CD4-positive, CD25-positive, alpha-beta regulatory T cell (primary cell): ENCODE measurements at regions not wholly inside any gene's neighbourhood (a gene's known extent, or its start where the extent isn't known, plus 50 kb on each side); places are given as distances from the start of the nearest gene placed in this dataset.
"Not testable (repeated sequence)": the region's sequence is repeated elsewhere in the genome, so short reads cannot be mapped to it uniquely, and the experiment has no call there.

Source experiments
- ATAC-seq, 2 donors: fragments of 150-1000 bp; cut with Tn5 transposase; one replicate each; pipeline ENCODE4 v1.10.0; 2021; ENCODE audit warnings: low read depth in 2 of 2, moderate number of reproducible peaks in 2 of 2, moderate library complexity in 1 of 2
- DNase-seq, 3 donors: peaks; one replicate each; pipeline versions ENCODE4 v3.0.0 to v3.0.0-alpha.2; 2012 to 2022; ENCODE audit warnings: mixed read lengths in 1 of 3
- H3K27ac ChIP-seq: one replicate; pipeline ENCODE4 v1.7.0; 2013; ENCODE audit warnings: mild to moderate bottlenecking, low read length; ENCODE audit not compliant: insufficient read depth, poor library complexity, severe bottlenecking
- H3K27me3 ChIP-seq: one replicate; pipeline ENCODE4 v1.7.0; 2013; ENCODE audit warnings: low read length; ENCODE audit not compliant: control insufficient read depth, insufficient read depth
- H3K36me3 ChIP-seq: one replicate; pipeline ENCODE4 v1.7.0; 2013; ENCODE audit warnings: mild to moderate bottlenecking, low read length, moderate library complexity; ENCODE audit not compliant: control insufficient read depth, insufficient read depth
- H3K4me1 ChIP-seq: 2 replicates; pipeline ENCODE4 v1.7.0; 2013; ENCODE audit warnings: mild to moderate bottlenecking, low read length; ENCODE audit not compliant: insufficient read depth, control insufficient read depth, poor library complexity, severe bottlenecking
- H3K4me3 ChIP-seq: one replicate; pipeline ENCODE4 v1.7.0; 2013; ENCODE audit warnings: low read depth, mild to moderate bottlenecking, low read length, moderate library complexity
- H3K9me3 ChIP-seq, 2 experiments: 1 replicate in 1 of 2; 2 replicates in 1 of 2; pipeline ENCODE4 v1.7.0; 2013; ENCODE audit warnings: low read length in 2 of 2, mild to moderate bottlenecking in 1 of 2, moderate library complexity in 1 of 2; ENCODE audit not compliant: control insufficient read depth in 2 of 2
- H3K27ac Mint-ChIP-seq, 3 donors: one replicate each; pipeline ENCODE4 v1.8.0; 2020 to 2022; ENCODE audit warnings: mild to moderate bottlenecking in 3 of 3, mixed read lengths in 3 of 3, moderate library complexity in 2 of 3
- H3K27me3 Mint-ChIP-seq: one replicate; pipeline ENCODE4 v1.8.0; 2022; ENCODE audit warnings: mild to moderate bottlenecking, mixed read lengths
- H3K36me3 Mint-ChIP-seq: one replicate; pipeline ENCODE4 v1.8.0; 2020; ENCODE audit warnings: mixed read lengths
- H3K4me1 Mint-ChIP-seq, 4 donors: one replicate each; pipeline ENCODE4 v1.8.0; 2020 to 2022; ENCODE audit warnings: mixed read lengths in 4 of 4, mild to moderate bottlenecking in 1 of 4
- H3K4me3 Mint-ChIP-seq, 4 donors: one replicate each; pipeline ENCODE4 v1.8.0; 2020 to 2022; ENCODE audit warnings: mild to moderate bottlenecking in 4 of 4, mixed read lengths in 4 of 4, moderate library complexity in 3 of 4
- H3K9me3 Mint-ChIP-seq, 7 donors: one replicate each; pipeline ENCODE4 v1.8.0; 2020 to 2022; ENCODE audit warnings: mixed read lengths in 7 of 7, mild to moderate bottlenecking in 3 of 7, moderate library complexity in 2 of 7

GRCh38 chr7:26424319-26424718, 132.7 kb downstream of the SNX10 start:
- not testable (repeated sequence) for DNase-seq, H3K4me3 Mint-ChIP-seq, H3K36me3 Mint-ChIP-seq, H3K9me3 ChIP-seq, H3K9me3 Mint-ChIP-seq, H3K4me1 Mint-ChIP-seq, ATAC-seq, H3K36me3 ChIP-seq, H3K27ac Mint-ChIP-seq, H3K4me1 ChIP-seq, H3K4me3 ChIP-seq, H3K27ac ChIP-seq, H3K27me3 ChIP-seq
- H3K27me3 Mint-ChIP-seq, result peaks cover 10% of the 10 kb centered on the region

DNA sequence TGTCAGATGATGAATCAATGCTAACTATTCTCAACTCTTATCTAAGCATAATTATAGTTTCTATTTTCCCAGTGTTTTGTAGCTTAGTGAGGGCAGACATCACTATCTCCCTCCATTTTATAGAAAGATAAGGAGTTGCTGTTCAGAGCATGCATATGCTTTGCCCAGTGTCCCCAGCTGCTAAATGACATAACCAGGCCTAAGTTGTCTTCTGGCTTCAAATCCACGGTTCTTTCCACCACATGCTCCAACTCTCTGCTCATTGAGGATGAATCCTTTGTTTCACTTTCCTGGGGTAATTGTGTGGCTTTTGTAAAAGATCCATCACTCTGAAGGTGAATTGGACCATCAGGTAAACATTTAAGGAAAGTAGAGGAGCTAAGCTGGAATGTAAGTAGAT, 134.0 kb downstream of the SNX10 start:
- H3K4me3 ChIP-seq, result no peak overlapping the region
- Mint-ChIP-seq H3K27ac (no peak overlapping the region), H3K4me3 (no peak overlapping the region), H3K4me1 (no peaks in the 10 kb centered on the region), H3K27me3 (peaks cover 18% of the 10 kb centered on the region), H3K9me3 (peaks cover 0 to 6% (median 0%) of the 10 kb centered on the region in 7 donors), H3K36me3 (no peaks in the 10 kb centered on the region)
- no peak for ATAC-seq
- no peak for DNase-seq
- H3K4me1 ChIP-seq, result no peaks in the 10 kb centered on the region
- H3K9me3 ChIP-seq, result no peaks in the 10 kb centered on the region
- no peak overlapping the region for H3K27ac ChIP-seq
- H3K36me3 ChIP-seq, result no peaks in the 10 kb centered on the region
- peaks cover 7% of the 10 kb centered on the region for H3K27me3 ChIP-seq

DNA sequence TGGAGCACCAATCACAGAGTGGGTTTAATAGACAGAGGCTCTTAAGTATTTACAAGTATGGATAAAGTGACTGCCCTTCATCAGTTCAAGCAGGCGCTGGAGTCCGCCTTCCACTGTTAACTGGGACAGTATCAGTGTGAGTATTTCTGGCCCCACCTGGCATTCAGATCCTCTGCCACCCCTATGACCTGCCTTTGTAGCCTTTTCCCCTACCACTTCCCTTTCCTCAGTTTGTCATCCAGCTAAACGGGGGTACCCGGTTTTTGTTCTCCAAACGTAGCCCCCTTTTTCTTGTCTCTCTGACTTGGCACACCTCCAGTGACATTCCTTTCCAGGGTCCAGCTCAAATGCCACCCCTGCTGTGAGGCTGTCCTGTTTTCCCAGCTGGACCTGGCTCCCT, 134.4 kb downstream of the SNX10 start:
- Mint-ChIP-seq H3K4me1 (no peaks in the 10 kb centered on the region), H3K4me3 (no peak overlapping the region), H3K27ac (no peak overlapping the region), H3K36me3 (no peaks in the 10 kb centered on the region), H3K9me3 (peaks cover 0 to 6% (median 0%) of the 10 kb centered on the region in 7 donors), H3K27me3 (peaks cover 16% of the 10 kb centered on the region)
- no peak overlapping the region for H3K4me3 ChIP-seq
- H3K36me3 ChIP-seq, result no peaks in the 10 kb centered on the region
- H3K4me1 ChIP-seq, result no peaks in the 10 kb centered on the region
- ATAC-seq, result no peak
- DNase-seq, result no peak
- no peak overlapping the region for H3K27ac ChIP-seq
- peaks cover 10% of the 10 kb centered on the region for H3K27me3 ChIP-seq
- no peaks in the 10 kb centered on the region for H3K9me3 ChIP-seq

DNA sequence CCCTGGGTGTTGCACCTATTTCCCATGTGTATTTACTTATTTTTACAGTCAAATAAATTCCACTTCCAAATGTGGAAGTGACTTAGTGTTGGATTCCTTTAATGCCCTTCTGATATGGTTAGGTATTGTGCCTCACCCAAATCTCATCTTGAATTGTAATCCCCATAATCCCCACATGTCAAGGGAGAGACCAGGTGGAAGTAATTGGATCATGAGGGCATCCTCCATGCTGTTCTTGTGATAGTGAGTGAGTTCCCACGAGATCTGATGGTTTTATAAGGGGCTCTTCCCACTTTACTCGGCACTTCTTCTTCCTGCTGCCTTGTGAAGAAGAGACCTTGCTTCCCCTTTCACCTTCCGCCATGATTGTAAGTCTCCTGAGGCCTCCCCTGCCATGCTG, 136.9 kb downstream of the SNX10 start:
- no peaks in the 10 kb centered on the region for H3K4me1 ChIP-seq
- DNase-seq (no peak), ATAC-seq (no peak)
- H3K27ac Mint-ChIP-seq, result no peak overlapping the region
- no peak overlapping the region for H3K4me3 ChIP-seq
- H3K27me3 Mint-ChIP-seq, result peaks cover 14% of the 10 kb centered on the region
- H3K27me3 ChIP-seq, result peaks cover 16% of the 10 kb centered on the region
- no peaks in the 10 kb centered on the region for H3K36me3 ChIP-seq
- no peak overlapping the region for H3K4me3 Mint-ChIP-seq
- peaks cover 0 to 6% (median 0%) of the 10 kb centered on the region in 7 donors for H3K9me3 Mint-ChIP-seq
- H3K27ac ChIP-seq, result no peak overlapping the region
- H3K4me1 Mint-ChIP-seq, result no peaks in the 10 kb centered on the region
- H3K36me3 Mint-ChIP-seq, result no peaks in the 10 kb centered on the region
- H3K9me3 ChIP-seq, result no peaks in the 10 kb centered on the region

GRCh38 chr7:26429168-26429567, 137.5 kb downstream of the SNX10 start:
- Histone ChIP-seq H3K27ac (no peak overlapping the region), H3K9me3 (no peaks in the 10 kb centered on the region), H3K27me3 (peaks cover 16% of the 10 kb centered on the region), H3K36me3 (no peaks in the 10 kb centered on the region), H3K4me3 (no peak overlapping the region), H3K4me1 (no peaks in the 10 kb centered on the region)
- Mint-ChIP-seq H3K27ac (no peak overlapping the region), H3K4me3 (no peak overlapping the region), H3K9me3 (peaks cover 0 to 6% (median 0%) of the 10 kb centered on the region in 7 donors), H3K36me3 (no peaks in the 10 kb centered on the region), H3K4me1 (no peaks in the 10 kb centered on the region), H3K27me3 (peaks cover 18% of the 10 kb centered on the region)
- ATAC-seq, result no peak
- DNase-seq, result no peak

DNA sequence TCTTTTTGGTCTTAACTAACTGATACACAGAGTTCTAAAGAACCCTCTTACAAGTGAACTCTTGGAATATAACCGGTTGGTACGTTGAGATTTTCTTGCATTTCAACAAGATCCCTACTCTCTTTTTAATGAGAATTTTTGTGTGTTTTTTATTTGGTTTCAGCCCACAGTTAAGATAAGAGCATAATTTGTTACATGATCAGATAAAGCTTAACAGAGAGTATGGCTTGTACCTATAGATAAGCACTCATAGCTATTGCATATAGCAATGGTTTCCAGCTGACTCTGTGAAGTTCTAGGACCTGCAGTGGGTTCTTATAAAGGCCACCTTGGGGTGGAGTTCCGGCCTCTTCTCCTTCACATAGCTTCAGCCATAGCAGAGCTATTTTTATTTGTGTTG, 143.3 kb downstream of the SNX10 start:
- Histone ChIP-seq H3K9me3 (no peaks in the 10 kb centered on the region), H3K36me3 (no peaks in the 10 kb centered on the region), H3K4me3 (no peak overlapping the region), H3K4me1 (no peaks in the 10 kb centered on the region), H3K27ac (no peak overlapping the region), H3K27me3 (peaks cover 14% of the 10 kb centered on the region)
- H3K4me1 Mint-ChIP-seq, result no peaks in the 10 kb centered on the region
- no peak for ATAC-seq
- peaks cover 28% of the 10 kb centered on the region for H3K27me3 Mint-ChIP-seq
- no peak overlapping the region for H3K4me3 Mint-ChIP-seq
- no peak for DNase-seq
- no peaks in the 10 kb centered on the region for H3K36me3 Mint-ChIP-seq
- no peaks in the 10 kb centered on the region for H3K9me3 Mint-ChIP-seq
- H3K27ac Mint-ChIP-seq, result no peak overlapping the region

- no peaks in the 10 kb centered on the region for H3K36me3 ChIP-seq
- DNase-seq (no peak), ATAC-seq (no peak)
- H3K9me3 ChIP-seq, result no peaks in the 10 kb centered on the region
- no peak overlapping the region for H3K27ac ChIP-seq
- H3K9me3 Mint-ChIP-seq, result no peaks in the 10 kb centered on the region
- H3K27me3 Mint-ChIP-seq, result peaks cover 31% of the 10 kb centered on the region
- H3K4me1 Mint-ChIP-seq, result no peaks in the 10 kb centered on the region
- H3K4me1 ChIP-seq, result no peaks in the 10 kb centered on the region
- H3K36me3 Mint-ChIP-seq, result no peaks in the 10 kb centered on the region
- peaks cover 9% of the 10 kb centered on the region for H3K27me3 ChIP-seq
- H3K4me3 Mint-ChIP-seq, result no peak overlapping the region
- H3K4me3 ChIP-seq, result no peak overlapping the region
- no peak overlapping the region for H3K27ac Mint-ChIP-seq
Observed at GRCh38 chr7:26437003-26437532, 145.4 kb downstream of the SNX10 start.

DNA sequence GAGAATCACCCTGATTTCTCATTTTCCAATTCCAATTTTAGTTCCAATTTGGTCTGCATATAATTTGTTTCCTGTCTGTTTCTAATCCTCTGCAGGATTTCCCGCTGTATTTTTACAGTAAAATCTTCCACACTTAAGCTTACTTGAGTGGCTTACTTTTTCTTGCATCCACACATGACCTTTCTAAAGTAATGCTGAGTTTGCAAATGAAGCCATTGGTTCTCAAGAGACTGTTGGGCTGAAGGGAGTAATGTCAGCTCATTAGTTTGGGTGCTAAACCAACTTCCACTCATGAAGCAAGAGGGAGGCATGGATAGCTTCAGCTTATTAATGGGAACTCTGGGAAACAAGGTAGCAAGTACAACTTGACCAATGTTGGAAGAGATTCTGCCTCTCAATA, 146.4 kb downstream of the SNX10 start:
- Mint-ChIP-seq H3K9me3 (no peaks in the 10 kb centered on the region), H3K4me1 (no peaks in the 10 kb centered on the region), H3K27me3 (peaks cover 26% of the 10 kb centered on the region), H3K27ac (no peak overlapping the region), H3K4me3 (no peak overlapping the region), H3K36me3 (no peaks in the 10 kb centered on the region)
- Histone ChIP-seq H3K4me3 (no peak overlapping the region), H3K36me3 (no peaks in the 10 kb centered on the region), H3K27ac (no peak overlapping the region), H3K4me1 (no peaks in the 10 kb centered on the region), H3K27me3 (peaks cover 6% of the 10 kb centered on the region), H3K9me3 (no peaks in the 10 kb centered on the region)
- DNase-seq, result no peak
- ATAC-seq, result no peak
